GM18858 (cell line): ENCODE measurements at regions not wholly inside any gene's neighbourhood (a gene's known extent, or its start where the extent isn't known, plus 50 kb on each side); places are given as distances from the start of the nearest gene placed in this dataset.

Experiments
- ATAC-seq: cut with Tn5 transposase; IDR thresholded peaks from one replicate; pipeline ENCODE4 v1.9.1; 2021; ENCODE audit not compliant: unreplicated experiment

- ATAC-seq: no peak
Measured at GRCh38 chr15:69854521-69855181, 243.1 kb downstream of the TLE3 start.

GRCh38 chr15:69855258-69856000 is 242.3 kb downstream of the TLE3 start:
- no peak for ATAC-seq

- ATAC-seq: no peak
Measured at GRCh38 chr15:69857250-69857649, 240.5 kb downstream of the TLE3 start.

DNA sequence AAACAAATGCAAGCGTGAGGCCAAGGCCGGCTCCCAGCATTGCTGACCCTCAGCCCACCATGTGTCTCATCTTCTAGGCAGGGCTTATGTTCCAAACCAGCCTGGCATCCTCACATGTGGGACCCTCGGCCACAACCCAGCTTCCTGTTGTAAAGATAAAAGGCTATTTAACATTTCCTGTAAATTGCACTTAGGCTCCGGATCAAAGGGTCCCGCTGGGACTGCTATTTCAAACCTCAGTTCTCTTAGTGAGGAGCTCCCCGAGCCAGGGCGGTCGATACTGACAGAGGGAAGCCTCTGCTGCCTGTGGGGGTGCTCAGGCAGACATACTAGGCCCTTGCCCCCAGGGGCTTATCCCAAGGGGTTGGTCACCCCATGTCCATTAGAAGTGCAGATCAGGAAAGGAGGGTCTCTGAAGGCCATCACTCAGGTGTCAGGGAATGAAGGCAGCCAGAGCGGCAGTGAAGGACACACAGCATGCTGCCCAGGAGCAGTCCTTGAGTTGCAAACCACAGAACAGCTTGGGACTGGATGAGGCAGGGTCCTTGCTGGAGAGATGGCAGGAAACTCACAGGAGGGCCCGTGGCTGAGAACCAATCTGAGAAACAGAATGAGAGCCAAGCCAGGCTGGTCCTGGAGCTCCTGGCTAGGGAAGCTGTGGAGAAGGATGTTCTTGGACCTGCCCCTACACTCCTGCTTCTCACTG is 239.9 kb downstream of the TLE3 start:
- ATAC-seq: no peak

- no peak for ATAC-seq
Measured at GRCh38 chr15:69858456-69858855, 239.3 kb downstream of the TLE3 start.

GRCh38 chr15:69859866-69860265 is 237.9 kb downstream of the TLE3 start:
- no peak for ATAC-seq

GRCh38 chr15:69860321-69860720 is 237.4 kb downstream of the TLE3 start:
- ATAC-seq: no peak

GRCh38 chr15:69860921-69861320 is 236.8 kb downstream of the TLE3 start:
- ATAC-seq: no peak

GRCh38 chr15:69861331-69862171 is 236.2 kb downstream of the TLE3 start:
- ATAC-seq: no peak

- no peak for ATAC-seq
Measured at GRCh38 chr15:69862540-69862939, 235.2 kb downstream of the TLE3 start.

DNA sequence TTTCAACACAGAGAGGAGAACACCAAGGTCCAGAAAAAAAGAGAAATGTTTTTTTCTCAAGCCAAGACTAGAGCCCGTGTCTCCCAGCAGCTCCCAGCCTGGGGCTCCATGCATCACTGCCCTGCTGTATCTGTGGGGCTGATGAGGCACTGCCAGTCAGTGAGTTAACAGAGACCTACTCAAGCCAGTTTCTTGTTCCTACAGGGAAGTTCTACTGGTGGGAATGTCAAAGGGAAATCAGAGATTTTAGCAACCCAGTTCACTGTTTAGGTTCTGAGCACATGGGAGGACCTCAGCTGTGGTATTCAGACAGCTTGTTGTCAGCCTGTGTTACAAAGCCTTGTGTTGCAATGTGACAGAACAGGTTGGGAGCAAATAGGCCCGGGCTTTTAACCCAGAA is 234.3 kb downstream of the TLE3 start:
- ATAC-seq: no peak

GRCh38 chr15:69865369-69865768 is 232.3 kb downstream of the TLE3 start:
- no peak for ATAC-seq

- ATAC-seq: no peak
Measured at GRCh38 chr15:69868756-69869155, 229.0 kb downstream of the TLE3 start.

- no peak for ATAC-seq
Measured at GRCh38 chr15:69869291-69869690, 228.4 kb downstream of the TLE3 start.

GRCh38 chr15:69869881-69870505 is 227.7 kb downstream of the TLE3 start:
- ATAC-seq: no peak

DNA sequence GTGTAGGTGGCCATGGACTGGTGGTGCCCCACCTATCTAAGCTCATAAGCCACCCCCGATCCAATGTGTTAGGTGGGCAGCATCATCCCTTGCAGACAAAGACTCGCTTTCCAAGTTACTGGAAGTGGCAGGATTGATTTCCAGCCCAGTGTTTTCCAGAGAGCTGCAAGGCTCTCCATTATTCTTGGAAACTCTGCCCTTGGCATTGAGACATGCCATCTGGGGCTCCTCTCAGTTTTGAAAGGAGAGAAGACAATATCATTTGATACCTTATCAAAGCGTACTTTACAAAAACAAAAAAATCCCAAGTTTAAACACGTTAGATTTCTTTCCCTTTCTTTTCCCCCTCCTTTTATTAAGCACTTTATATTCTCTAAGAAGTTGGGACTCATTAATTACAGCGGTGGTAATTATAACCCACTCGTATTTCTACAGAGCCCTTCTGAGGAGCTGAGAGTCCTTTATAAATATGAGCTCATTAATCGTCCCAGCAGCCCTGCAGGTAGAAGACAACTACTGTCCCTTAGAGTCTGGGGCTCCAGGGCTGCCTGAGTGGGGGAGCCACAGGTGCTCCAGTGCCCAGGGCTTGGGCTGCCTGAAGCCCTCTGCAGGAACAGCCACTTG is 226.1 kb downstream of the TLE3 start:
- ATAC-seq: no peak

GRCh38 chr15:69873807-69874206 is 223.9 kb downstream of the TLE3 start:
- ATAC-seq: no peak

DNA sequence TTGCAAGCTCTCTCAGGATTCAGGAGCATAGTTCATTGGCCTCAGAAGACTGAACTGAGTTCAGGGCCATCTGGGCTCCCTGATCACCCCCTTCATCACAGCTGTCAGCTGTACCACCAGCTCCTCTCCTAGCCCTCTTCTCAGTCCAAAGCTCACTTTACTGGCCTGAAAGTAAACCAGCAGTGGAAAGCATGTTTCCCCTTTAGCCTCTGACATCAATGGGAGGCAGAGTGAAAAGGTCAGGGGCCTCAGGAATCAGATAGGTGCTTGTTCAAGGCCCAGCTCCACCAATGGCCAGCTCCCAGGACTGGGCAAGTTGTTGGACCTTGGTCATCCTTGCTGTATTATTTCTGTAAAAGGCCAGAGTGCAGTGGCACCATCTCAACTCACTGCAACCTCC is 223.4 kb downstream of the TLE3 start:
- ATAC-seq: no peak

- ATAC-seq: no peak
Measured at GRCh38 chr15:69876064-69876940, 221.4 kb downstream of the TLE3 start.
